NCI-H1105 treated with DMSO at 0.1 percent for 48 hours (cell line): ENCODE measurements at regions not wholly inside any gene's neighbourhood (a gene's known extent, or its start where the extent isn't known, plus 50 kb on each side); places are given as distances from the start of the nearest gene placed in this dataset.

Experiments
- DNase-seq: peaks from one replicate; lab custom pipeline; 2025; lab: John Stamatoyannopoulos, UW

DNA sequence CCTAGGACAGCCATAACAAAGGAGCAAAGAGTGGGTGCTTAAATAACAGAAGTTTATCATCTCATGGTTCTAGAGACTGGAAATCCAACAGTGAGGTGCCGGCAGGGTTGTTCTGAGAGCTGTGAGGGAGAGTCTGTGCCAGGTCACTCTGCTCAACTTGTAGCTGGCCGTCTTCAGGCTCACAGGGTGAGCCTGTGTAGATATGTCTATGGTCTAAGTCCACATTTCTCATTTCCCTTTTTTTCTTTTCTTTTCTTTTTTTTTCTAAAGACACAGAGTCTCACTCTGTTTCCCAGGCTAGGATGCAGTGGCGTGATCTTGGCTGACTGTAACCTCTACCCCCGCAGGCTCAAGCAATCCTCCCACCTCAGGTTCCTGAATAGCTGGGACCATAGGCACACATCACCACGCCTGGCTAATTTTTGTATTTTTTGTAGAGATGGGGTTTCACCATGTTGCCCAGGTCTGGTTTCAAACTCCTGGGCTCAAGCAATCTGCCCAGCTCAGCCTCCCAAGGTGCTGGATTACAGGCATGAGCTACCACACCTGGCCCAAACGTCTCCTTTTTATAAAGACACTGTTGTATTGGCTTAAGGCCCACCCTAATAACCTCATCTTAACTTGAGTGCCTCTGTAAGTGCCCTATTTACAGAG is 142.2 kb downstream of the SP3 start:
- DNase-seq, result no peak

- peak; percentile 9 for DNase-seq
These were observed 141.6 kb downstream of the SP3 start for GRCh38 chr2:173823543-173823939.

- DNase-seq, result no peak
These were observed 136.7 kb downstream of the SP3 start for GRCh38 chr2:173828189-173829142.

GRCh38 chr2:173829727-173830126 is 135.4 kb downstream of the SP3 start:
- DNase-seq, result no peak

GRCh38 chr2:173830170-173830569 is 135.0 kb downstream of the SP3 start:
- no peak for DNase-seq

GRCh38 chr2:173831312-173832229 is 133.6 kb downstream of the SP3 start:
- DNase-seq, result no peak

GRCh38 chr2:173834141-173834540 is 131.0 kb downstream of the SP3 start:
- DNase-seq, result no peak

DNA sequence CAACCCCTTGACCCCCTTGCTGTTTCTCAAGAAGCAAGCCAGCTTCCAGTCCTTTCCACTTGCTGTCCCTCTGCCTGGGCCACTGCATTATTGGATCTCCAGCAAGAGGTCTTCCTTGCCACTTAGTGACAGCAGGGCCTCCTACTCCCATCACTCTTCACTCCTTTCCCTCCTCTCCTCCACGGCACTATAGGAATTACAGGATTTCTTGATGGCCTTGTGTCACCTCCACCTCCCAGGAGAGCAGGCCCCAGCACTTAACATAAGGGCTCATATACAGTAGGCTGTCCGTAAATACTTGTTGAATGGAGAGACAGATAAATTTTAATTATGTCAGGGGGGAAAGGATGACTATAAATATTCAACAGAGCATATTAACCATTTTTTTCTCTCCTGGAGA is 129.4 kb downstream of the SP3 start:
- DNase-seq, result no peak

- no peak for DNase-seq
These were observed 124.1 kb downstream of the SP3 start for GRCh38 chr2:173841110-173841509.

DNA sequence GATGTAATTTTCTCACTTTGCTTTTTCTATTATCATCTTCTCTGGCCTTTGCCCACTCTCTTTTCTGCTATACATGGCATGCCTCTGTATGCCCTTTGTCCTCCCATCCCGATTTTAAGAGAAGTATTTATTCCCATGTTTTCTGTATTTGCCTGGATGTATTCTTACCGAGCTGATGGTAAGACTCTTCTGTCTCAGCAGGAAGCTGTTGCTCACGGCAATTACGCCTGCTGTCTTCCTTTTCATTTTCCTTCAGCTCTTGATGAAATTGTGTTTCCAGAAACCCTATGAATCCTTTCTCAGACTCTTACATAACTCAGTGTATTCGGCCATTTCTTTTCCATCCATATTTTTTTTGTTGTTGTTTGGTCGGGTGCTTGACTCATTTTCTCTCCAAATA is 121.6 kb downstream of the SP3 start:
- DNase-seq, result no peak

DNA sequence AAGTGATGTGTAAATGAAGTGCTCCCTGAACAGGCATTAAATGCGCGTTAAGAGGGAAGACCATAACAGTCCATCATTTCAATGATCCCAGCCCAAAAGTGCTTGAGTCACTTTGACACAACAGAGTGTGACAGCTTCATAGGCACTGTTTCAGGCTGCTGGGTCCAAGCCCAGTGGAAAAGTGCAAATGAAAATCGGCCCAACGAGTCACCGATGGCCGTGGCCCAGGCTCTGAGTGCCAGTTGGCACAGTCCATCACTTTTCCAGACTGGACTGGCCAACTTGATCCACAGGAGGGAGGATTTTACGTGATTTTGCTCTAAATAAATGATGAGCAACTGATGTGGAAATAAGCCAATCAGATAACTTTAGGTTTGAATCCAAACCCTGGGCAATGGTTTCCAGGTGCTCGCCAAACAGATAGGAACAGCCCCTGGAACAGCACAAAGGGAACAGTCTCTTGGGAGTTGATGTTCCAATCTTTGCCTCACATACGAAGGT is 114.0 kb downstream of the SP3 start:
- no peak for DNase-seq

- no peak for DNase-seq
These were observed 111.0 kb downstream of the SP3 start for GRCh38 chr2:173854141-173854540.

- no peak for DNase-seq
These were observed 110.3 kb downstream of the SP3 start for GRCh38 chr2:173854840-173855239.

DNA sequence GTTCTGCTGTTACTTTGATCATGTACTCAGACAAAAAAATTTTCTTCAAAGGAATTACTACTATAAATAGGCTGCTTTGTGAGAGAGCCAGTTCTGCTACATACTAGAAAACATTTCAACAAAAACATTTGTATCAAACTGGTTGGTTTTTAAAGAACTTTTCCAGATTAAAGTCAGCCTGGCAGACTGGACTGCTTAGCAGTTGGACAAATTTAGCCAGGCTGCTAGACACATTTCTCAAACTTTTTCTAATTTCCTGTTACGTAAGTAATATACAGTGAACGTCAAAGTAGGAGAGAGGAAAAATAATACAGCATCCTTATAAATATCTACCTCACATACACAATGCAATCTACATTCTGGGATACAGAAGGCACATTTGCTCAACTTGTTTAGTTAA is 109.5 kb downstream of the SP3 start:
- DNase-seq, result no peak
